ENCODE measurements at regions not wholly inside any gene's neighbourhood (a gene's known extent, or its start where the extent isn't known, plus 50 kb on each side); places are given as distances from the start of the nearest gene placed in this dataset.
"Not testable (repeated sequence)": the region's sequence is repeated elsewhere in the genome, so short reads cannot be mapped to it uniquely, and the experiment has no call there.

DNA sequence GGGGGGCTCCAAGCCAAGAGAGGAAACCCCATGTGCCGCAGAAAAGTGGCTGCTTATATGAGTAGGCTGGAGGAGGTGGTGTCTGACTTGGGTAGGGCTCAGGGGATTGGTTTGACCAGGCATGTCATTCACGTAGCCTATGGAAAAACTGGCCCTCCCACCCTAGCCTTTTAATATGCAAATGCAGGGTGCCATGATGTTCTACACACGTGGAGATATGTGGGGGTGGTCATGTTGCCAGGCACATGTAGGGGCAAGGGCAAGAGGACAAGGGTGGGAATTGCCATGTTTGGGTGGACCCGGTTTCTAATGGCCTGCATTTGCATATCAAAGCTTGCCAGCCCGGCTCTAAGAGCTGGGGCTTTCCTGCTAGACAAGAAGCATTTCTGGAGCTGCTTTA is 86.9 kb upstream of the SHISA3 start:
- no peak overlapping the region for H3K4me3 ChIP-seq

DNA sequence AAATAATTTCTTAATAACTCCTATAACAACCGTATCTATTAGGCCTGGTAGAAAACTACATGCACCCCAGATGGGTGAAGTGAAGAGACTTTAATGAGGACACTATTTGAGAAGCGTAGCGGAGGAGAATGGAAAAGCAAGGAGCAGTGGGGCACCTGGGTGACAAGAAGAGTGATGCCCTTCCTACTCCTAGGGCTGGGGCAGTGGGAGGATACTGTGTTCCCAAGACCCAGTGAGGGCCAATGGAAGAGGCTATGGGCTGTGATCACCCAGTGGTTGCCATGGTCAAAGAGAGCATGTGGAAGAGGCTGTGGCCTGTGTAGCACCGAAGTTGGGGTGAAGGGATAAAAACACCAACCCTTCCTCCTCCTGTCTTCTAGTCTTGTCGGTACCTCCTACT is 86.5 kb upstream of the SHISA3 start:
- no peaks in the 10 kb centered on the region for H3K36me3 ChIP-seq
- TF ChIP-seq, protein P1, sequence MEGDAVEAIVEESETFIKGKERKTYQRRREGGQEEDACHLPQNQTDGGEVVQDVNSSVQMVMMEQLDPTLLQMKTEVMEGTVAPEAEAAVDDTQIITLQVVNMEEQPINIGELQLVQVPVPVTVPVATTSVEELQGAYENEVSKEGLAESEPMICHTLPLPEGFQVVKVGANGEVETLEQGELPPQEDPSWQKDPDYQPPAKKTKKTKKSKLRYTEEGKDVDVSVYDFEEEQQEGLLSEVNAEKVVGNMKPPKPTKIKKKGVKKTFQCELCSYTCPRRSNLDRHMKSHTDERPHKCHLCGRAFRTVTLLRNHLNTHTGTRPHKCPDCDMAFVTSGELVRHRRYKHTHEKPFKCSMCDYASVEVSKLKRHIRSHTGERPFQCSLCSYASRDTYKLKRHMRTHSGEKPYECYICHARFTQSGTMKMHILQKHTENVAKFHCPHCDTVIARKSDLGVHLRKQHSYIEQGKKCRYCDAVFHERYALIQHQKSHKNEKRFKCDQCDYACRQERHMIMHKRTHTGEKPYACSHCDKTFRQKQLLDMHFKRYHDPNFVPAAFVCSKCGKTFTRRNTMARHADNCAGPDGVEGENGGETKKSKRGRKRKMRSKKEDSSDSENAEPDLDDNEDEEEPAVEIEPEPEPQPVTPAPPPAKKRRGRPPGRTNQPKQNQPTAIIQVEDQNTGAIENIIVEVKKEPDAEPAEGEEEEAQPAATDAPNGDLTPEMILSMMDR (IDR thresholded peaks at IDR 0.05), result no peak
- TF ChIP-seq POLR2AphosphoS5 (IDR thresholded peaks at IDR 0.05; ENCODE audit: insufficient read depth in 1 of 2, low read depth in 1 of 2), result no peak
- no peak for TF ChIP-seq POLR2A (IDR thresholded peaks at IDR 0.05)
- no peaks in the 10 kb centered on the region for H3K27me3 ChIP-seq
- no peak overlapping the region for H3K27ac ChIP-seq
- no peak for DNase-seq (ENCODE audit: extremely low spot score in 2 of 2)
- H3K4me1 ChIP-seq, result no peaks in the 10 kb centered on the region
- H3K4me3 ChIP-seq, result no peak overlapping the region
- intact Hi-C loops (cut with DNase I), result no loop called here
- no peaks in the 10 kb centered on the region for H3K9me3 ChIP-seq

More for the DNA sequence above, 86.9 kb upstream of the SHISA3 start:
- DNase-seq (ENCODE audit: extremely low spot score in 2 of 2), result no peak
- Histone ChIP-seq H3K4me1 (no peaks in the 10 kb centered on the region), H3K27me3 (no peaks in the 10 kb centered on the region), H3K9me3 (no peaks in the 10 kb centered on the region), H3K36me3 (no peaks in the 10 kb centered on the region), H3K27ac (no peak overlapping the region)
- TF ChIP-seq POLR2A (IDR thresholded peaks at IDR 0.05), result no peak
- TF ChIP-seq, protein P1 (IDR thresholded peaks at IDR 0.05), result no peak
- no peak for TF ChIP-seq POLR2AphosphoS5 (IDR thresholded peaks at IDR 0.05; ENCODE audit: insufficient read depth in 1 of 2, low read depth in 1 of 2)
- intact Hi-C loops (cut with DNase I), result no loop called here

- Histone ChIP-seq H3K4me1 (no peaks in the 10 kb centered on the region), H3K27ac (no peak overlapping the region), H3K4me3 (no peak overlapping the region), H3K27me3 (no peaks in the 10 kb centered on the region), H3K36me3 (no peaks in the 10 kb centered on the region), H3K9me3 (no peaks in the 10 kb centered on the region)
- no peak for DNase-seq (ENCODE audit: extremely low spot score in 2 of 2)
- intact Hi-C loops (cut with DNase I), result no loop called here
- TF ChIP-seq POLR2AphosphoS5 (IDR thresholded peaks at IDR 0.05; ENCODE audit: insufficient read depth in 1 of 2, low read depth in 1 of 2), result no peak
- TF ChIP-seq, protein P1 (IDR thresholded peaks at IDR 0.05), result no peak
- no peak for TF ChIP-seq POLR2A (IDR thresholded peaks at IDR 0.05)
Observed at GRCh38 chr4:42311591-42311990, 85.7 kb upstream of the SHISA3 start.

- H3K27ac ChIP-seq; H3K4me1 ChIP-seq; H3K4me3 ChIP-seq; intact Hi-C loops (cut with DNase I); H3K36me3 ChIP-seq; H3K27me3 ChIP-seq; H3K9me3 ChIP-seq: not testable (repeated sequence)
- peak in 1 of 2 donors; percentile 25 for DNase-seq (ENCODE audit: extremely low spot score in 2 of 2)
Observed at GRCh38 chr4:42313420-42313819, 83.9 kb upstream of the SHISA3 start.

DNA sequence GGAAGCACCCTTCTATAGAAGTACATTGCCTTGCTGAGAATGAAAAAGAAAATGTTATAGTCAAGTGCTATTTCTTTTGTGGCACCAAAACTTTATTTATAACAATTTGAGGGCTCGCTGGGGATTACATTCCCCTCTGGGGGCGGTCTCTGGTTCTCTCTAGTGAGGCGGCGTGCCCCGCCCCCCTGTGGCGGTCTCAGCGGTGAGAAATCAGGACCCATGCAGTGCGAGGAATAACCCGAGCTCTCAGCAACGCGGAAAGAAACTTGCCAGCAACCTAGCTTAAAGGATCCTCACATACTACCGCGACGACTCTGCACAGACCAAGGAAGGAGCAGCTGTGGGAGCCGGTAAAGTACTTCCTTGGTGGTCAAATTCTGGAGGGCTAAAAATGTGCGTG is 83.4 kb upstream of the SHISA3 start:
- TF ChIP-seq, protein P1 (IDR thresholded peaks at IDR 0.05), result no peak
- TF ChIP-seq POLR2A (IDR thresholded peaks at IDR 0.05) (no peak), POLR2AphosphoS5 (IDR thresholded peaks at IDR 0.05; ENCODE audit: insufficient read depth in 1 of 2, low read depth in 1 of 2) (no peak)
- Histone ChIP-seq H3K4me1 (no peaks in the 10 kb centered on the region), H3K36me3 (no peaks in the 10 kb centered on the region), H3K27ac (no peak overlapping the region), H3K9me3 (no peaks in the 10 kb centered on the region), H3K4me3 (no peak overlapping the region), H3K27me3 (no peaks in the 10 kb centered on the region)
- peak in 1 of 2 donors; percentile 18 for DNase-seq (ENCODE audit: extremely low spot score in 2 of 2)
- intact Hi-C loops (cut with DNase I), result no loop called here

GRCh38 chr4:42315231-42315630 is 82.1 kb upstream of the SHISA3 start:
- Histone ChIP-seq H3K27me3 (no peaks in the 10 kb centered on the region), H3K9me3 (no peaks in the 10 kb centered on the region)
- DNase-seq (ENCODE audit: extremely low spot score in 2 of 2), result no peak

More at GRCh38 chr4:42315231-42315630, 82.1 kb upstream of the SHISA3 start:
- H3K4me3 ChIP-seq, result no peak overlapping the region
- no peaks in the 10 kb centered on the region for H3K36me3 ChIP-seq
- intact Hi-C loops (cut with DNase I), result no loop called here
- no peak for TF ChIP-seq POLR2A (IDR thresholded peaks at IDR 0.05)
- TF ChIP-seq, protein P1 (IDR thresholded peaks at IDR 0.05), result no peak
- no peak for TF ChIP-seq POLR2AphosphoS5 (IDR thresholded peaks at IDR 0.05; ENCODE audit: insufficient read depth in 1 of 2, low read depth in 1 of 2)
- H3K27ac ChIP-seq, result no peak overlapping the region
- H3K4me1 ChIP-seq, result no peaks in the 10 kb centered on the region

Data from vagina (tissue), 2 donors.